HEK293T (cell line): ENCODE measurements at regions not wholly inside any gene's neighbourhood (a gene's known extent, or its start where the extent isn't known, plus 50 kb on each side); places are given as distances from the start of the nearest gene placed in this dataset.

Source experiments
- FOXM1 ChIP-seq: fragments of 450-650 bp; IDR thresholded peaks from 2 replicates; pipeline ENCODE4 v1.6.1; 2017; ENCODE audit warnings: mild to moderate bottlenecking, borderline replicate concordance
- HDGF ChIP-seq: fragments of 450-650 bp; IDR thresholded peaks from 2 replicates; pipeline ENCODE4 v1.6.1; 2017; ENCODE audit warnings: antibody characterized with exemption, borderline replicate concordance
- NFRKB ChIP-seq: fragments of 450-650 bp; IDR thresholded peaks from 2 replicates; pipeline ENCODE4 v1.6.1; 2016; ENCODE audit warnings: mild to moderate bottlenecking, moderate library complexity
- PKNOX1 ChIP-seq: fragments of 450-650 bp; IDR thresholded peaks from 2 replicates; pipeline ENCODE4 v1.6.1; 2016
- SUZ12 ChIP-seq: fragments of 450-650 bp; IDR thresholded peaks from 2 replicates; pipeline ENCODE4 v1.6.1; 2016; ENCODE audit warnings: mild to moderate bottlenecking
- TARDBP ChIP-seq: fragments of 450-650 bp; IDR thresholded peaks from 2 replicates; pipeline ENCODE4 v1.6.1; 2016

GRCh38 chr1:187185389-187185788 lies 356.6 kb downstream of the PLA2G4A start:
- TF ChIP-seq TARDBP: no peak
- TF ChIP-seq HDGF: no peak
- TF ChIP-seq NFRKB: no peak
- TF ChIP-seq FOXM1: no peak
- no peak for TF ChIP-seq SUZ12
- TF ChIP-seq PKNOX1: no peak
